GM12865 (cell line): ENCODE measurements at regions not wholly inside any gene's neighbourhood (a gene's known extent, or its start where the extent isn't known, plus 50 kb on each side); places are given as distances from the start of the nearest gene placed in this dataset.

ENCODE experiments used
- DNase-seq: peaks from one replicate; pipeline ENCODE4 v3.0.0; 2010; ENCODE audit warnings: low read depth
- H3K4me3 ChIP-seq: 2 replicates; pipeline ENCODE4 v1.5.1; 2011; ENCODE audit warnings: mild to moderate bottlenecking, low read depth, low read length, control low read depth
- TF ChIP-seq, protein P1 (sequence below): IDR thresholded peaks from 2 replicates; pipeline ENCODE4 v1.5.1; 2011; ENCODE audit warnings: low read length, control low read depth, low read depth, inconsistent platforms; ENCODE audit not compliant: insufficient read depth; ENCODE audit errors: missing control alignments

- TF ChIP-seq, protein P1, sequence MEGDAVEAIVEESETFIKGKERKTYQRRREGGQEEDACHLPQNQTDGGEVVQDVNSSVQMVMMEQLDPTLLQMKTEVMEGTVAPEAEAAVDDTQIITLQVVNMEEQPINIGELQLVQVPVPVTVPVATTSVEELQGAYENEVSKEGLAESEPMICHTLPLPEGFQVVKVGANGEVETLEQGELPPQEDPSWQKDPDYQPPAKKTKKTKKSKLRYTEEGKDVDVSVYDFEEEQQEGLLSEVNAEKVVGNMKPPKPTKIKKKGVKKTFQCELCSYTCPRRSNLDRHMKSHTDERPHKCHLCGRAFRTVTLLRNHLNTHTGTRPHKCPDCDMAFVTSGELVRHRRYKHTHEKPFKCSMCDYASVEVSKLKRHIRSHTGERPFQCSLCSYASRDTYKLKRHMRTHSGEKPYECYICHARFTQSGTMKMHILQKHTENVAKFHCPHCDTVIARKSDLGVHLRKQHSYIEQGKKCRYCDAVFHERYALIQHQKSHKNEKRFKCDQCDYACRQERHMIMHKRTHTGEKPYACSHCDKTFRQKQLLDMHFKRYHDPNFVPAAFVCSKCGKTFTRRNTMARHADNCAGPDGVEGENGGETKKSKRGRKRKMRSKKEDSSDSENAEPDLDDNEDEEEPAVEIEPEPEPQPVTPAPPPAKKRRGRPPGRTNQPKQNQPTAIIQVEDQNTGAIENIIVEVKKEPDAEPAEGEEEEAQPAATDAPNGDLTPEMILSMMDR, result no peak
- H3K4me3 ChIP-seq, result no peak overlapping the region
- DNase-seq, result no peak
These were observed 52.5 kb upstream of the PDE8B start for GRCh38 chr5:77157732-77158532.

GRCh38 chr5:77156379-77156778 lies 54.1 kb upstream of the PDE8B start:
- H3K4me3 ChIP-seq, result no peak overlapping the region
- TF ChIP-seq, protein P1, result no peak
- no peak for DNase-seq

DNA sequence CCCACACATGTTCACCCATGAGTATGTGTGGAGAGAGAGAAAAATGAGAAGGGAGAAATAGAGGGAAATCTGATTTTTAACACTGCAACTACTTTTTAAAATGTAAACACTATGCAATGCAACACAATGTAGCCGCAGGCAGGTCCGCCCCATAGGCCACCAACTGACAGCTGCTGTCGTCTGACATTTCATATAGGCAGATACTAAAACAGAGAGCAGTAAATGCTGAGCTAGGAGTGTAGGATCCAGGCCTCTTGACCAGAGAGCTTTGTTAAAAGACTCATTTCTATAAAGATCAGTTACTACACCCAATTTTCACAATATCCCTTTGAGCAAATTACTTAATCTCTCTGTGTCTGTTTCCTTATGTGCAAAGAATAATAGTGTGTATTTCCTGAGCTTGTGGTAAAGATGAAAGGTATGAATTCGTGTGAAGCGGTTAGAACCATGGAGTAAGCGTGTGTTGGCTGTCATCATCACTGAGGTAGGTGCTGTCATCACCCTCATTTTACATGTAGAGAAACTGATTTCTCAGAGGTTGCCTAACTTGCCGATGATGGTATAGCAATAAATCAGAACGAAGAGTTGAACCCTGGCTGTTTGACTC lies 55.2 kb upstream of the PDE8B start:
- no peak for DNase-seq
- no peak overlapping the region for H3K4me3 ChIP-seq

DNA sequence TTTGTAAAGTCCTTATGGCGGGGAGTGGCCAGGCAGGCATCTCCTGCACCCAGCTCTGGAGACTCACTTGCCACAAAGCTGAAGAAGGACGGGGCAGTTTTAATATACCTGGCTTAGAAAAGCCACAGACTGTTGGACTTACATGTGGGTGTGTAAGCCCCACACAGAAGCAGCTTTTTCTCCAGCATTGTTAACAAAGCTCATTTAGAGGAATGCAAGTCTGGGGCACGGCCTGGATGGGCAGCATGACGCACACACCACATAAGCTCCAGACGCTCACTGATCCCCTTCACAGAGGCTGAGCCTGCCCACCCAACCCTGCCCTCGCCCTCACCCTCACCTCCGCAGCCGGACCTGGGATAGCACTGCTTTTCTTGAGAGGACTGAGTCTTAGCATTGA lies 58.0 kb upstream of the PDE8B start:
- TF ChIP-seq, protein P1, result no peak
- no peak overlapping the region for H3K4me3 ChIP-seq
- DNase-seq, result no peak

More for the DNA sequence above, 55.2 kb upstream of the PDE8B start:
- TF ChIP-seq, protein P1, result no peak

DNA sequence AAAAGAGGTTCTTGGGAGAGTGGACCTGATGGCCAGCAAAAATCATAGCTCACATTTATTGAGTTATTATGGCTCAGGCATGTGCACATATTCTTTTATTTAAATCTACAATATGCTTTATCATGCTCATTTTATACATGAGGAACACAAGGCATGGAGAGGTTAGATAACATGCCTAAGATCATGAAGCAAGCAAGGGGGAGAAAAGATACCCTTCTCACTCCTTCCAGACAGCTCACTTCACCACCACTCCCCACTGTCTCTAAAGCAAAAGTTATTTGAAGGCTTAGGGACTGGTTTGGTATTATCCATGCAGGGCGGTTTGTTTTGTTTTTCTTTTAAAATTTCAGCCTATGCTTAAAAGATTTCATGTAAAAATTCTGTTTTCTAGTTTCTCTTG lies 59.0 kb upstream of the PDE8B start:
- TF ChIP-seq, protein P1, result no peak
- no peak for DNase-seq
- no peak overlapping the region for H3K4me3 ChIP-seq

GRCh38 chr5:77146896-77147295 lies 59.8 kb upstream of the ZBED3 start:
- TF ChIP-seq, protein P1, result no peak
- no peak overlapping the region for H3K4me3 ChIP-seq
- DNase-seq, result no peak
